GM21529 (cell line): ENCODE measurements at regions not wholly inside any gene's neighbourhood (a gene's known extent, or its start where the extent isn't known, plus 50 kb on each side); places are given as distances from the start of the nearest gene placed in this dataset.
"Not testable (repeated sequence)": the region's sequence is repeated elsewhere in the genome, so short reads cannot be mapped to it uniquely, and the experiment has no call there.

Source experiments
- ATAC-seq: cut with Tn5 transposase; IDR thresholded peaks from one replicate; pipeline ENCODE4 v1.9.1; 2021; ENCODE audit not compliant: unreplicated experiment

GRCh38 chr5:154562244-154562880 is 84.3 kb upstream of the HAND1 start:
- no peak for ATAC-seq

GRCh38 chr5:154559398-154560276 is 81.6 kb upstream of the HAND1 start:
- ATAC-seq: no peak

- no peak for ATAC-seq
Observed at GRCh38 chr5:154557548-154557947, 79.5 kb upstream of the HAND1 start.

GRCh38 chr5:154547551-154547950 is 69.5 kb upstream of the HAND1 start:
- ATAC-seq: no peak

- no peak for ATAC-seq
Observed at GRCh38 chr5:154546719-154547118, 68.7 kb upstream of the HAND1 start.

- ATAC-seq: no peak
Observed at GRCh38 chr5:154544646-154545045, 66.6 kb upstream of the HAND1 start.

DNA sequence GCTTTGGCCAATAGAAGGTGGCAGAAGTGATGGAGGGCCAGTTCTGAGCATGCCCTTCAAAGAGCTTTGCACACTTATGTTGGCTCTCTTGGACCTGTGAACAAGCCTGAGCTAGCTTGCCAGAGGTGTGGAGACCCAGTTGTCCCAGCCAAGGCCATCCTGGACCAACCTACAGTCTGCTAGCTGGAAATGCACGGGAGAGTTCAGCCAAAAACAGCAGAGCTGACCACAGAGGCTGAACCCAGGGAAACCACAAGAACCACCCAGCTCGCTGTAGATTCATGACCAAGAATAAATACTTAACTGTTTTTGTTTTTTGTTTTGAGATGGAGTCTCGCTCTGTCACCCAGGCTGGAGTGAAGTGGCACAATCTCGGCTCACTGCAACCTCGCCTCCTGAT is 65.4 kb upstream of the HAND1 start:
- ATAC-seq: no peak

DNA sequence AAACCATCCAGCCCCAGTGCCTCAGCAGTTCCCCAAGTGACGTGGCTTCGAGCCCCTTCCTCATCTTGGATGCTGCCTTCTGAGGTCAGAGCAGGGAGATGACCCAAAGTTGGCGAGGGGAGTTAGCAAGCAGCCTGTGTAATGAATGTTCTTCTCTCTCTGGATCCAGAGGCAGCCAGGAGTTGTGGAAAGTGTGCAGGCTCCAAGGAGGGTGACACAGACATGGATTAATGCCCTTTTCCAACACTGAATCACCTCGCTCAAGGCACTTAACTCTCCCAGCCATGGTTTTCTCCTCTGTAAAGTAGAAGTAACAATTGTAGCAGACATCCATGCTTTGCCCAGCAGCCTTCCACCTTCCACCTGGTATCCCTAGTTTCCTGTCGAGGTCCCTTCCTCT is 64.6 kb upstream of the HAND1 start:
- ATAC-seq: no peak

DNA sequence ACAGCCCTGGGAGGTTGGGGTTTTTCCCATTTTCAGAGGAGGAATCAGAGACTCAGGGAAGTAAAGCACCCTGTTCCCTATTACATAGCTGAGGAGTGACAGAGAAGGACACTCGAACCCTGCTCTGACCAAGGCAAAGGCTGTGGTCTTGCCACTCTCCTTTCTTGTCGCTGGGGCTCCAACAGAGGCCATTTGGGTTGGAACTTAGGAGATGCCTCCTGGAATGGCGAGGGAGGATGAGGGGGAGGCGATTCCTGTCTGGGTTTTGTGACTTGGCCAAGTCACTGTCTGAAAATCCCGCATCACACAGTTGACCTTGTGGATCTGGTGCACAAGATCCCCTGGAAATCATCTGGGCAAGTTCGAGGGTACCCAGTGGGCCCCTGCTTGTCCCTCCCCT is 64.0 kb upstream of the HAND1 start:
- no peak for ATAC-seq

GRCh38 chr5:154541553-154541952 is 63.5 kb upstream of the HAND1 start:
- no peak for ATAC-seq

DNA sequence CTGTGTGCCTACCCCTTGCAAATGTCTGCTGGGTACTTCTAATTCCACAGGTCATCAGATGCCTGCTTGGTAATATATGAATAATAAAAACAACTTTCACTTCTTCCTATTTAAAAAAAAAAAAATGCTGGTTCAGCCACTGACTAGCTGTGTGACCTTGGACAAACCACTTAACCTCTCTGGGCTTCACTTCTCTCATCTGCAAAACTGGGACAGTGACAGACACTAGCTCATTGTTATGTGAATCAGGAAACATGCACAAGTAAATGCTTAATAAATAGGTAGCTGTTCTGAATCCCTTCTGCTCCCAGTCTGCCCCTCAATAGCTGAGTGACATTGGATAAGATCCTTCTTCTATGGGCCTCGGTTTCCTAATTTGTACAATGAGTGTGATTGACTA is 62.6 kb upstream of the HAND1 start:
- no peak for ATAC-seq

- no peak for ATAC-seq
Observed at GRCh38 chr5:154538492-154538891, 60.5 kb upstream of the HAND1 start.

- ATAC-seq: not testable (repeated sequence)
Observed at GRCh38 chr5:154536439-154536838, 58.4 kb upstream of the HAND1 start.

DNA sequence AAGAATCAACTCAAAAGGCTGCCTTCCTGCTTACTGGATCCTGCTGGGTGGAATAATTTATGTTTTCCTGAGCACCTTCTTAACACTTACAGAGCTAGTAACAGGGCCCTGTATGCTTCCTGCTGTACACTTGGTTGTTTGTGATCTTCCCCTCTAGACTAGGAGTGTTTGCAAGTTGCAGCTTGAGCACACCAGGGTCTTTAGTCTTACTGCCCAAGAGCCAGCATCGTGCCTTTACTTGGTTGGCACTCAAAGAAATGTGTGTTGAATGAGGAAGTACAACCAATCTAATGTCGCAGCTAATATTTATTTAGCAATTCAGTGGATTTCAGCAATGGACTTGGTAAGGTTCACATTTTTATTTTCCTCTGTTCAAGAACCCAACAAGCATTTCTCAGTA is 57.5 kb upstream of the HAND1 start:
- ATAC-seq: no peak

DNA sequence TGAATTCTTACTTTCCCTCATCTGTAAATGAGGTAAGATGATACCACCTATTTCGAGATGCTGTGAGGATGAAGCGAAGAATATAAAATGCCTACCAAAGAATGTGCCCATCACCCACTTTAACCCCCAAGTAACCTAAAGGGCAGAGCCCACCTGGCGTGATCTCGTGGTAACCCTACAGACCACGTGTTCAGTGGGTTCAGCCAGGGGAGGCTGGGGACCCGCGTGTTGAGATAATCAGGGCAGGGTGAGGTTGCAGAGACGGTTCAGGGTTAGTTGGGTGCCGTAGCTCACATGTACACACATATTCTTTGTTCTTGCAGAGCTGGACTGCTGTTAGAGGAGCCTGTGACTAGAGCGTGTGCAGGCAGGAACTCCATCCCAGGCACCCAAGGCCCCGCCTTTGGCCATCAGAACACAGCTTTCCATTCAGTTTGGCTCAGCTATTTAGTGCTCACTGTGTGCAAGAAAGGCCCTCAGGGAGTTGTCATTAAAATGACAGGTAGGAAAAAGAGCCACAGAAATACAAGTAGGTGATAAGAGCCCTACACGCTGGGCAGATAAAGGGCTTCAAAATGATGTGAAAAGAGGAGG is 56.5 kb upstream of the HAND1 start:
- ATAC-seq: no peak

GRCh38 chr5:154529282-154529681 is 51.3 kb upstream of the HAND1 start:
- ATAC-seq: no peak

GRCh38 chr5:154528005-154528594 is 50.1 kb upstream of the HAND1 start:
- ATAC-seq: no peak
